ENCODE measurements at regions not wholly inside any gene's neighbourhood (a gene's known extent, or its start where the extent isn't known, plus 50 kb on each side); places are given as distances from the start of the nearest gene placed in this dataset.
"Not testable (repeated sequence)": the region's sequence is repeated elsewhere in the genome, so short reads cannot be mapped to it uniquely, and the experiment has no call there.

DNA sequence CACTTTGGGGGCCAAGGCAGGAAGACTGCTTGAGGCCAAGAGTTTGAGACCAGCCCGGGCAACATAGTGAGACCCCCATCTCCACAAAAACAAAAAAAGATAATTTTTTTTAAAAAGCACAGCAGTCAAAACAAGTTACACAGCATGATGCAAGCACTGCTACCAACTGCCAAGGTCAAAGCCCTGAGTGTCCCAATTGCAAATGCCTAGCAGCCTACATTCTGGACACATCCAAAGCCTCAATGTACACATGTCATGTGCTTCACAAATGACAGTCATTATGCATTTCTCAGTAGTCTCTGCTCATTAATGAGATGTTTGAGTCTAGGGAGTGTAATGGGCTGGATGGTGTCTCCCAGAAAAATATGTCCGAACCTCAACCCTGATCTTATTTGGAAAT is 113.7 kb upstream of the CCND2 start:
- Mint-ChIP-seq H3K9me3 (peaks cover 12% of the 10 kb centered on the region), H3K36me3 (ENCODE audit: low read depth) (peaks cover 6% of the 10 kb centered on the region)
- intact Hi-C loops (cut with micrococcal nuclease) = loop anchor here (1.0 kb wide), 2 partner anchors 8 to 14 kb away; no protein-coding TSS in a partner anchor

GRCh38 chr12:4158306-4158705 is 115.3 kb upstream of the CCND2 start:
- Mint-ChIP-seq H3K9me3 (peaks cover 12% of the 10 kb centered on the region), H3K4me3 (peak overlapping the region; percentile 51), H3K4me1 (peaks cover 74% of the 10 kb centered on the region), H3K27ac (peak overlapping the region; percentile 84), H3K27me3 (no peaks in the 10 kb centered on the region), H3K36me3 (ENCODE audit: low read depth) (peaks cover 6% of the 10 kb centered on the region)
- intact Hi-C loops (cut with micrococcal nuclease) = no loop called here
- DNase-seq = no peak

More for the DNA sequence above, 113.7 kb upstream of the CCND2 start:
- peak overlapping the region; percentile 29 for H3K4me3 Mint-ChIP-seq
- DNase-seq = peak; percentile 53
- peaks cover 64% of the 10 kb centered on the region for H3K4me1 Mint-ChIP-seq
- no peaks in the 10 kb centered on the region for H3K27me3 Mint-ChIP-seq
- peak overlapping the region; percentile 83 for H3K27ac Mint-ChIP-seq

GRCh38 chr12:4157122-4157521 is 116.4 kb upstream of the CCND2 start:
- no peaks in the 10 kb centered on the region for H3K27me3 Mint-ChIP-seq
- no peak overlapping the region for H3K4me3 Mint-ChIP-seq
- H3K36me3 Mint-ChIP-seq (ENCODE audit: low read depth) = peaks cover 6% of the 10 kb centered on the region
- intact Hi-C loops (cut with micrococcal nuclease) = no loop called here
- H3K4me1 Mint-ChIP-seq = peaks cover 85% of the 10 kb centered on the region
- no peak for DNase-seq
- no peak overlapping the region for H3K27ac Mint-ChIP-seq
- H3K9me3 Mint-ChIP-seq = peaks cover 11% of the 10 kb centered on the region

DNA sequence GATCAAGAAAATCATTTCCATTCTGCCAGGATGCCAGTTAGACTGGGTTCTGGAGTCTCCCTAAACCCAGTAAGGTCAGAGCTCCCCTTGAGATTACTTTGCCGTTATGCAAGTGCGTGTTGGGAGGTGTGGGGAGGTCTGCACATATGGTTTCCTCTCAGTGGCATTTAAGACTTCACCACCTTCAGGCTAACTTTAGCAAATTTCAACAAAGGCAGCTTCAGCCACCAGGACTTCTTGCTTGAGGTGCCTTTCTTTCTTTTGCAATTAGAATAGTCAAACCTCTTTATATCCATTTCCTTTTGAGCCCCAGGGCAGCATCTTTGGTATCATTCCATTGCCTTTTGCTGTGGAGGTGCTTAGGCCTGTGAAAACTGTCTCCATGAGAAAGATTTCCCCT is 117.2 kb upstream of the CCND2 start:
- Mint-ChIP-seq H3K27me3 (no peaks in the 10 kb centered on the region), H3K9me3 (peaks cover 4% of the 10 kb centered on the region), H3K4me1 (peaks cover 86% of the 10 kb centered on the region), H3K27ac (peak overlapping the region; percentile 73), H3K36me3 (ENCODE audit: low read depth) (peaks cover 7% of the 10 kb centered on the region), H3K4me3 (no peak overlapping the region)
- DNase-seq = no peak
- intact Hi-C loops (cut with micrococcal nuclease) = no loop called here

GRCh38 chr12:4154672-4155225 is 118.8 kb upstream of the CCND2 start:
- Mint-ChIP-seq H3K27ac (peak overlapping the region; percentile 97), H3K4me3 (peak overlapping the region; percentile 12), H3K4me1 (peaks cover 82% of the 10 kb centered on the region), H3K9me3 (peaks cover 12% of the 10 kb centered on the region), H3K27me3 (no peaks in the 10 kb centered on the region), H3K36me3 (ENCODE audit: low read depth) (peaks cover 17% of the 10 kb centered on the region)
- no peak for DNase-seq
- intact Hi-C loops (cut with micrococcal nuclease) = loop anchor here (1.0 to 2.0 kb wide), 2 partner anchors 8 to 60 kb away; no protein-coding TSS in a partner anchor

DNA sequence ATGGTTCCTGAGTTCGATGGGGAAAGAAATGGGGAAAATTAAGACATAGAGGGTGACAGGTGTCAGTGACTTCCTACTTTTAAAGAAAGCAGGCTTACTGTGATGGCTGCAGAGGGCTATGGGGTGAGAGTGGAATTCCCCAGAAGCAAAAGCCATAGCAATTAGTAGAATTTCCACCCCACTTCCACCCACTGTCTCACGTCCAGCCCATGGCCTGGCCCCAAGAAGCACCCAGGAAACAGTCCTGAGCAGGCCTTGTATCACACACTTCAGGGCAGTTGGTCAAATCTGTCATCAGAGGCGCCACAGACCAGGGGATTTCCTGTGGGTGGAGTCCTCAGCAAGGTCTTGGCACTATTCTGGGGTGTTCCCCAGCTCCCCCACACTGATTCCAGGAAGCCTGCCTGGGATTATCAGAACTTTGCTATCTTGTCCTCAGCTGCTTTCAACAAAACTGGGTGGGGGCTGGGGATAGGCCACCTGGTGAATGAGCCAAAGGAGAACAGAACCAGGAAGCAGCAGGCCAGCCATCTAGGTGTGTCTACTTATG is 120.1 kb upstream of the CCND2 start:
- no peaks in the 10 kb centered on the region for H3K27me3 Mint-ChIP-seq
- peak overlapping the region; percentile 68 for H3K4me3 Mint-ChIP-seq
- H3K4me1 Mint-ChIP-seq = peaks cover 78% of the 10 kb centered on the region
- intact Hi-C loops (cut with micrococcal nuclease) = loop anchor here (1.0 kb wide), 1 partner anchor 34 kb away; no protein-coding TSS in a partner anchor
- peaks cover 17% of the 10 kb centered on the region for H3K36me3 Mint-ChIP-seq (ENCODE audit: low read depth)
- DNase-seq = peak; percentile 93
- H3K9me3 Mint-ChIP-seq = peaks cover 12% of the 10 kb centered on the region
- peak overlapping the region; percentile 97 for H3K27ac Mint-ChIP-seq

DNA sequence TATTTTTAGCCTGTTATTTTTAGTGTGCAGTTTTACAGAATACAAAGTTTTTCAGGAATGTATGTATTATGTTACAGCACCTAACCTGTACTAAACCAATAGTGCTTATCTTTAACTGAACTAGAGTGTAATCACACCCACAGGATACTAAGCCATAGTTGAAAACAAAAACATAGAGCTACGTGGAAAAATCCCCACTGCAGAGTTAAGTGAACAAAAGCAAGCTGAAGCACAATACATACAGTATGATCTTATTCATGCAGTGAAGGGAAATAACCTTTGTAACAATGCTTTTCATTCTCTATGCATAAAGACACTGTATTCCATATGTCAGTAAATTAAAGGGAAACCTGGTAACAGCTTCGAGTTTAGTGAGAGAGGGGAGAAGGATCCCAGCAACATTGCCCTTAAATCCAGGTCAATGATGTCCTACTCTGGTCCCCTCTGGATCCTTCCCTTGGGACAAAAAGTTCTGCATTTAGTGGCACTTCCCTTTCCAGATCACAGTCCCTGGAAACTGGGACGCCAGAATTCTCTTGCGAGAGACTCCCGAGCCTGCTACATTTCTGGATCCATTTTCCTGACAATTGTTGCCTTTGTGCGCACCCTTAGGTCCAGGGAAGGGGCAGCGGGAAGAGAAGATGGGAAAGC is 121.3 kb upstream of the CCND2 start:
- peak overlapping the region; percentile 97 for H3K27ac Mint-ChIP-seq
- DNase-seq = peak; percentile 76
- peaks cover 83% of the 10 kb centered on the region for H3K4me1 Mint-ChIP-seq
- H3K9me3 Mint-ChIP-seq = peaks cover 12% of the 10 kb centered on the region
- intact Hi-C loops (cut with micrococcal nuclease) = loop anchor here (1.0 kb wide), 2 partner anchors 8 to 9 kb away; no protein-coding TSS in a partner anchor
- H3K36me3 Mint-ChIP-seq (ENCODE audit: low read depth) = peaks cover 17% of the 10 kb centered on the region
- H3K27me3 Mint-ChIP-seq = no peaks in the 10 kb centered on the region
- H3K4me3 Mint-ChIP-seq = peak overlapping the region; percentile 68

DNA sequence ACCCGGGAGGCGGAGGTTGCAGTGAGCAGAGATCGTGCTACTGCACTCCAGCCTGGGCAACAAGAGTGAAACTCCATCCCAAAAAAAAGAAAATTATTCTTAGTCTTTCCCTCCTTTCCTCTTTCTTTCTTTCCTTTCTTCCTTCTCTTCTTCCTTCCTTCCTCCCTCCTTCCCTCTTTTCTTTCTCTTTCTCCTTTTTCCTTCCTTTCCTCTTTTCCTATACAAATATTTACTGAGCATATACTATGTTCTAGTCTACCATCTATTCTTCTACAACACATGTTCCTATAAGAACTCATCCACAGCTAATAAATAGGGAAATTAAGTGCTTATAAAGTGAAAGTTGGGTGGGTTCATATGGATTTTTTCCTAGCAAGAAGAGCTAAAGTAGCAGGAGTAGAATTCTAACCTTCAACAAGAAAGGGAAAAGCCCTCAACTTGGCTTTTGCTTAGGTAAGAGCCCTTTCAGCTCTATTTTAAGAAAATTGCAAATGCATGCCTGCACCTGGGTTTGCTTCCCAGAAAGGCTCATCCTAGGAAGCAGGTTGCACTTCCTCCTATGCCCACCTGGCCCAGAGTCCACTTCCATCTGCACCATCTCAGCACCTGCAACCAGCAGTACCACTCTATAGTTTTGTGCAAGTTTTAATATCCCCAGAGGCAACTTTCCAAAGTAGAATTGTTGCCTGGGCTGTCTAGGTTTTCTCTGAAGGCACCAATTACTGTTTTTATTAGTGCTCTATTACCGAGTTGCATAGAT is 122.0 kb upstream of the CCND2 start:
- intact Hi-C loops (cut with micrococcal nuclease) = loop anchor here (1.0 kb wide), 2 partner anchors 8 to 9 kb away; no protein-coding TSS in a partner anchor
- peaks cover 84% of the 10 kb centered on the region for H3K4me1 Mint-ChIP-seq

GRCh38 chr12:4150355-4150754 is 123.2 kb upstream of the CCND2 start:
- not testable (repeated sequence) for H3K4me3 Mint-ChIP-seq
- Mint-ChIP-seq H3K27ac (peak overlapping the region; percentile 68), H3K4me1 (peaks cover 87% of the 10 kb centered on the region)

More for the DNA sequence above, 122.0 kb upstream of the CCND2 start:
- no peak for DNase-seq
- peaks cover 12% of the 10 kb centered on the region for H3K9me3 Mint-ChIP-seq
- peak overlapping the region; percentile 97 for H3K27ac Mint-ChIP-seq
- H3K36me3 Mint-ChIP-seq (ENCODE audit: low read depth) = peaks cover 15% of the 10 kb centered on the region
- no peaks in the 10 kb centered on the region for H3K27me3 Mint-ChIP-seq
- H3K4me3 Mint-ChIP-seq = peak overlapping the region; percentile 7

GRCh38 chr12:4148418-4149056 is 125.0 kb upstream of the CCND2 start:
- intact Hi-C loops (cut with micrococcal nuclease) = loop anchor here (10.0 kb wide), 2 partner anchors 174 to 356 kb away; no protein-coding TSS in a partner anchor
- no peaks in the 10 kb centered on the region for H3K27me3 Mint-ChIP-seq

More at GRCh38 chr12:4150355-4150754, 123.2 kb upstream of the CCND2 start:
- H3K27me3 Mint-ChIP-seq; intact Hi-C loops (cut with micrococcal nuclease); H3K9me3 Mint-ChIP-seq; DNase-seq: not testable (repeated sequence)
- peaks cover 12% of the 10 kb centered on the region for H3K36me3 Mint-ChIP-seq (ENCODE audit: low read depth)

DNA sequence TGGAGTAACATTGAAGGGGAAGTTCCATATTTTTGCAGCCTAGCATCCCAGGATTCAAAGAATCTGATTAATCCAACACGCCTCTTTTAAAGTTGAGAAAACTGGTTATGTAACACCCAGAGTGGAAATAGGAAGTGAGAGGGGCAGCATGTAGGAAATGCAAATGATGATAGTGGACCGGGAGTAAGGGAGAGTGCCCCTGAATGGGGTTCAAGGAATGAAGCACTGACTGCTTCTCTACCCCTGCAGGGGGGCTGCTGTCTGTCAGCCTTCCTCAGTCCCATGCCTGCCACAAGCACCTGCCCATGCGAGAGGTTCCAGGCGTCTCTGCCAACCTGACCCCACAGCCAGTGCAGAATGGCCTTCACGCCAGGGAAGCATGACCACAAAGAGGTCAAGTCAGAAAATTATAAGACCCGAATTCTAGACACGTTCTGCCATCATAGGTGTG is 126.5 kb upstream of the CCND2 start:
- DNase-seq = no peak
- Mint-ChIP-seq H3K27ac (peak overlapping the region; percentile 98), H3K9me3 (peaks cover 9% of the 10 kb centered on the region), H3K27me3 (no peaks in the 10 kb centered on the region), H3K4me3 (peak overlapping the region; percentile 69), H3K4me1 (peaks cover 88% of the 10 kb centered on the region), H3K36me3 (ENCODE audit: low read depth) (peaks cover 12% of the 10 kb centered on the region)
- intact Hi-C loops (cut with micrococcal nuclease) = loop anchor here (10.0 kb wide), 2 partner anchors 172 to 358 kb away; no protein-coding TSS in a partner anchor

More at GRCh38 chr12:4148418-4149056, 125.0 kb upstream of the CCND2 start:
- H3K4me1 Mint-ChIP-seq = peaks cover 89% of the 10 kb centered on the region
- H3K27ac Mint-ChIP-seq = peak overlapping the region; percentile 80
- no peak for DNase-seq
- peaks cover 12% of the 10 kb centered on the region for H3K36me3 Mint-ChIP-seq (ENCODE audit: low read depth)
- no peak overlapping the region for H3K4me3 Mint-ChIP-seq
- peaks cover 9% of the 10 kb centered on the region for H3K9me3 Mint-ChIP-seq

GRCh38 chr12:4145990-4146859 is 127.3 kb upstream of the CCND2 start:
- Mint-ChIP-seq H3K4me1 (peaks cover 88% of the 10 kb centered on the region), H3K27ac (peak overlapping the region; percentile 98), H3K9me3 (peaks cover 9% of the 10 kb centered on the region), H3K27me3 (no peaks in the 10 kb centered on the region), H3K36me3 (ENCODE audit: low read depth) (peaks cover 10% of the 10 kb centered on the region), H3K4me3 (peak overlapping the region; percentile 69)
- DNase-seq = peak; percentile 84
- intact Hi-C loops (cut with micrococcal nuclease) = loop anchor here (1.0 to 10.0 kb wide), 9 partner anchors 9 to 359 kb away; partner anchors contain the start of gene PARP11
